ENCODE measurements at regions not wholly inside any gene's neighbourhood (a gene's known extent, or its start where the extent isn't known, plus 50 kb on each side); places are given as distances from the start of the nearest gene placed in this dataset.

- no peak for DNase-seq (ENCODE audit: low read depth in 1 of 2, low spot score in 1 of 2)
- H3K4me3 ChIP-seq: no peak overlapping the region
- H3K4me2 ChIP-seq: 0 out of 3 replicates have a peak overlapping the region, but pooled peaks have one; percentile 9
- H3K9me3 ChIP-seq: no peaks in the 10 kb centered on the region
- H3K4me1 ChIP-seq: no peaks in the 10 kb centered on the region
- no peak for FAIRE-seq
- ChIA-PET CTCF (interaction anchor here (0.6 to 1.2 kb wide), 2 partner anchors 73 to 327 kb away, joined by 3 read pairs; no protein-coding TSS in a partner anchor), POLR2A (no interaction called here)
- WGBS (ENCODE audit: missing lambda C conversion rate): 26% methylated on average over 8 of the region's 8 CpGs
- no peak overlapping the region for H3K27ac ChIP-seq
- TF ChIP-seq TFCP2L1 (CRISPR knock-in tag; IDR thresholded peaks at IDR 0.05): no peak
- no peak for TF ChIP-seq GATA3 (IDR thresholded peaks at IDR 0.05; ENCODE audit: borderline replicate concordance)
- TF ChIP-seq CBX8 (IDR thresholded peaks at IDR 0.05): no peak
- TF ChIP-seq PBX3 (IDR thresholded peaks at IDR 0.05): no peak
- TF ChIP-seq CTCF (IDR thresholded peaks at IDR 0.05): no peak
- TF ChIP-seq, protein P1, sequence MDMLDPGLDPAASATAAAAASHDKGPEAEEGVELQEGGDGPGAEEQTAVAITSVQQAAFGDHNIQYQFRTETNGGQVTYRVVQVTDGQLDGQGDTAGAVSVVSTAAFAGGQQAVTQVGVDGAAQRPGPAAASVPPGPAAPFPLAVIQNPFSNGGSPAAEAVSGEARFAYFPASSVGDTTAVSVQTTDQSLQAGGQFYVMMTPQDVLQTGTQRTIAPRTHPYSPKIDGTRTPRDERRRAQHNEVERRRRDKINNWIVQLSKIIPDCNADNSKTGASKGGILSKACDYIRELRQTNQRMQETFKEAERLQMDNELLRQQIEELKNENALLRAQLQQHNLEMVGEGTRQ (IDR thresholded peaks at IDR 0.05): no peak
- TF ChIP-seq, protein P2, sequence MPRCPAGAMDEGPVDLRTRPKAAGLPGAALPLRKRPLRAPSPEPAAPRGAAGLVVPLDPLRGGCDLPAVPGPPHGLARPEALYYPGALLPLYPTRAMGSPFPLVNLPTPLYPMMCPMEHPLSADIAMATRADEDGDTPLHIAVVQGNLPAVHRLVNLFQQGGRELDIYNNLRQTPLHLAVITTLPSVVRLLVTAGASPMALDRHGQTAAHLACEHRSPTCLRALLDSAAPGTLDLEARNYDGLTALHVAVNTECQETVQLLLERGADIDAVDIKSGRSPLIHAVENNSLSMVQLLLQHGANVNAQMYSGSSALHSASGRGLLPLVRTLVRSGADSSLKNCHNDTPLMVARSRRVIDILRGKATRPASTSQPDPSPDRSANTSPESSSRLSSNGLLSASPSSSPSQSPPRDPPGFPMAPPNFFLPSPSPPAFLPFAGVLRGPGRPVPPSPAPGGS (IDR thresholded peaks at IDR 0.05): no peak
- TF ChIP-seq JUN (IDR thresholded peaks at IDR 0.05): no peak
- TF ChIP-seq HOXB13 (CRISPR knock-in tag; IDR thresholded peaks at IDR 0.05; ENCODE audit: low read depth): no peak
- no peak for TF ChIP-seq CEBPB (IDR thresholded peaks at IDR 0.05)
- TF ChIP-seq ATOH8 (CRISPR knock-in tag; IDR thresholded peaks at IDR 0.05; ENCODE audit: low read depth): no peak
- TF ChIP-seq MAX (IDR thresholded peaks at IDR 0.05): no peak
- no peak for TF ChIP-seq HDAC2 (IDR thresholded peaks at IDR 0.05)
- no peak for TF ChIP-seq TP53 (CRISPR knock-in tag; IDR thresholded peaks at IDR 0.05)
- no peak for TF ChIP-seq RARB (CRISPR knock-in tag; IDR thresholded peaks at IDR 0.05)
- TF ChIP-seq RCOR1 (IDR thresholded peaks at IDR 0.05; ENCODE audit: low read depth, low read length): no peak
- no peak for TF ChIP-seq CBX2 (IDR thresholded peaks at IDR 0.05; ENCODE audit: borderline replicate concordance, low read depth)
- peak; percentile 46 to 78; a peak in 3 of 6 replicates for ATAC-seq
Measured at GRCh38 chr15:31905054-31905453, 125.3 kb upstream of the CHRNA7 start.

DNA sequence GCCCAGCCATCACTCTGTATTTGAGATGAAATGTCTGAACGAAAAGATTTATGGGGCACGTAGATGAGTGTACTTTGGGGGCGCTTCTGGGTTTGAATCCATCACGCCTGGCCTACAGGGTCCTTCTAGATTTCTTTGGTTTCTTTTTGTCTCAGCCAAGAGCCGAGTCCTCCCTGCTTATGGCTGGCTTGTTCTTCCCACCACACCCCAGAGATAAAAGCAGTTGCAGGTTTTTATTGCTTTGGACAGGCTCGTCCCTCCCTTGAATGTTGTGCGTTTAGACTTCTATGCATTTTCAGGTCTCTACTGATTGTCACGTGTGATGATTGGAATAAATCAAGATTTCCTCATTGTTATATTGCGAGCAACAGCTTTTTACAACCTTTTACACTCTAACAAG lies 104.8 kb upstream of the CHRNA7 start:
- no peak for TF ChIP-seq HOXB5 (CRISPR knock-in tag; IDR thresholded peaks at IDR 0.05)
- no peak for TF ChIP-seq RNF2 (IDR thresholded peaks at IDR 0.05; ENCODE audit: borderline replicate concordance, low read depth)
- TF ChIP-seq EHMT2 (IDR thresholded peaks at IDR 0.05; ENCODE audit: low read depth): no peak
- no peak for TF ChIP-seq RAD21 (conservative IDR thresholded peaks at IDR 0.05 in 1 of 2, IDR thresholded peaks at IDR 0.05 in 1 of 2)
- no peak for TF ChIP-seq RFX5 (IDR thresholded peaks at IDR 0.05)
- TF ChIP-seq HOXB13 (CRISPR knock-in tag; IDR thresholded peaks at IDR 0.05; ENCODE audit: low read depth): no peak
- no peak for TF ChIP-seq MAZ (IDR thresholded peaks at IDR 0.05; ENCODE audit: borderline replicate concordance, low read depth, low read length)
- TF ChIP-seq HMGXB4 (CRISPR knock-in tag; IDR thresholded peaks at IDR 0.05; ENCODE audit: borderline replicate concordance): no peak
- TF ChIP-seq FOXS1 (CRISPR knock-in tag; IDR thresholded peaks at IDR 0.05): no peak
- TF ChIP-seq KDM1A (IDR thresholded peaks at IDR 0.05; ENCODE audit: low read depth): no peak
- TF ChIP-seq EP300 (IDR thresholded peaks at IDR 0.05): no peak
- H3K4me2 ChIP-seq: no peak overlapping the region
- DNase-seq (ENCODE audit: low read depth in 1 of 2, low spot score in 1 of 2) (no peak), FAIRE-seq (no peak), ATAC-seq (no peak)
- 45% methylated on average over 9 of the region's 9 CpGs for WGBS (ENCODE audit: missing lambda C conversion rate)
- no peak overlapping the region for H3K4me3 ChIP-seq
- no peak overlapping the region for H3K27ac ChIP-seq
- peaks cover 14% of the 10 kb centered on the region; the same call in 2 of the 3 replicates for H3K9me3 ChIP-seq
- CTCF ChIA-PET: interaction anchor here (0.9 to 3.7 kb wide), 3 partner anchors 9 to 52 kb away, joined by 3 to 8 read pairs (median 4); no protein-coding TSS in a partner anchor
- H3K4me1 ChIP-seq: 0 out of 3 replicates have a peak, but pooled peaks cover 3% of the 10 kb centered on the region
- POLR2A ChIA-PET: no interaction called here

All from A549 (cell line).